Aorta (tissue), 5 donors: ENCODE measurements at regions not wholly inside any gene's neighbourhood (a gene's known extent, or its start where the extent isn't known, plus 50 kb on each side); places are given as distances from the start of the nearest gene placed in this dataset.

Source experiments
- ATAC-seq: fragments of 200-7000 bp; cut with Tn5 transposase; one replicate; pipeline ENCODE4 v1.9.1; 2022; ENCODE audit warnings: moderate library complexity; ENCODE audit not compliant: low FRiP score
- DNase-seq, 2 donors: peaks; one replicate each; pipeline ENCODE4 v3.0.0-alpha.2; 2020
- H3K27ac ChIP-seq, 2 donors: one replicate each; pipeline ENCODE4 v1.5.1; 2013; ENCODE audit warnings: low read length in 2 of 2, mild to moderate bottlenecking in 2 of 2, moderate library complexity in 2 of 2, control low read depth in 1 of 2, inconsistent platforms in 1 of 2, low read depth in 1 of 2
- H3K27me3 ChIP-seq, 2 donors: one replicate each; pipeline ENCODE4 v1.6.1; 2013; ENCODE audit warnings: control low read depth in 1 of 2, low read length in 1 of 2, mild to moderate bottlenecking in 1 of 2, moderate library complexity in 1 of 2; ENCODE audit not compliant: insufficient read depth in 2 of 2, control insufficient read depth in 1 of 2
- H3K36me3 ChIP-seq, 2 donors: one replicate each; pipeline ENCODE4 v1.6.1; 2013; ENCODE audit warnings: control low read depth in 1 of 2, low read length in 1 of 2, mild to moderate bottlenecking in 1 of 2; ENCODE audit not compliant: insufficient read depth in 2 of 2, control insufficient read depth in 1 of 2
- H3K4me1 ChIP-seq, 2 donors: one replicate each; pipeline ENCODE4 v1.6.1; 2013; ENCODE audit warnings: low read length in 2 of 2, control low read depth in 1 of 2, mild to moderate bottlenecking in 1 of 2, moderate library complexity in 1 of 2; ENCODE audit not compliant: insufficient read depth in 2 of 2, control insufficient read depth in 1 of 2
- H3K4me3 ChIP-seq, 2 donors: one replicate each; pipeline ENCODE4 v1.5.1; 2013; ENCODE audit warnings: low read length in 2 of 2, control low read depth in 1 of 2, mild to moderate bottlenecking in 1 of 2
- H3K9me3 ChIP-seq: one replicate; pipeline ENCODE4 v1.6.1; 2013; ENCODE audit warnings: mild to moderate bottlenecking, low read length; ENCODE audit not compliant: control insufficient read depth
- WGBS, 2 donors: extraction: QIAGEN DNeasy Blood & Tissue Kit; methylation state at CpG; one replicate each; pipeline ENCODE4 v1.1.7; 2013; 5-methylcytosine and 5-hydroxymethylcytosine counted together
- intact Hi-C, 2 donors: fragments of 100-400 bp; cut with DNase I; formaldehyde crosslinking; loops; one replicate each; pipeline versions ENCODE4 v1.14.2 to v1.15.0; 2022
- donor health status: healthy with polysubstance abuse.
- donor health status: Bipolar disorder and iron deficiency.
- donor health status: DM: no; HTN: no; CAD: no.
- donor health status: DM: no; HTN: no; CAD: no.
- donor health status: DM: yes; HTN: yes; CAD: no.

- Histone ChIP-seq H3K9me3 (peaks cover 3% of the 10 kb centered on the region), H3K27me3 (no peaks in the 10 kb centered on the region), H3K4me3 (no peak overlapping the region), H3K27ac (no peak overlapping the region), H3K36me3 (no peaks in the 10 kb centered on the region), H3K4me1 (no peaks in the 10 kb centered on the region)
- no peak for ATAC-seq
- no peak for DNase-seq
- 48 to 54% methylated on average over 4 of the region's 4 CpGs for WGBS, 2 donors
- intact Hi-C loops, result no loop called here
Observed at GRCh38 chr13:18961383-18962117, 220.1 kb downstream of the TUBA3C start.

- no peaks in the 10 kb centered on the region for H3K4me1 ChIP-seq
- no peaks in the 10 kb centered on the region for H3K36me3 ChIP-seq
- 60 to 62% methylated on average over 5 of the region's 5 CpGs for WGBS, 2 donors
- DNase-seq (no peak), ATAC-seq (no peak)
- intact Hi-C loops, result no loop called here
- no peak overlapping the region for H3K4me3 ChIP-seq
- peaks cover 3% of the 10 kb centered on the region for H3K9me3 ChIP-seq
- no peak overlapping the region for H3K27ac ChIP-seq
- no peaks in the 10 kb centered on the region for H3K27me3 ChIP-seq
Observed at GRCh38 chr13:18960637-18961227, 220.9 kb downstream of the TUBA3C start.

GRCh38 chr13:18959996-18960395 lies 221.6 kb downstream of the TUBA3C start:
- ATAC-seq (no peak), DNase-seq (no peak)
- Histone ChIP-seq H3K4me3 (no peak overlapping the region), H3K27me3 (no peaks in the 10 kb centered on the region), H3K9me3 (peaks cover 3% of the 10 kb centered on the region), H3K4me1 (no peaks in the 10 kb centered on the region), H3K27ac (no peak overlapping the region), H3K36me3 (no peaks in the 10 kb centered on the region)
- WGBS, 2 donors, result 77 to 82% methylated on average over 6 of the region's 6 CpGs
- intact Hi-C loops, result no loop called here

GRCh38 chr13:18959229-18959628 lies 222.4 kb downstream of the TUBA3C start:
- H3K4me1 ChIP-seq, result no peaks in the 10 kb centered on the region
- intact Hi-C loops, result no loop called here
- H3K9me3 ChIP-seq, result peaks cover 3% of the 10 kb centered on the region
- H3K36me3 ChIP-seq, result no peaks in the 10 kb centered on the region
- H3K4me3 ChIP-seq, result no peak overlapping the region
- WGBS, 2 donors, result 58 to 69% methylated on average over 2 of the region's 2 CpGs
- DNase-seq (no peak), ATAC-seq (no peak)
- no peaks in the 10 kb centered on the region for H3K27me3 ChIP-seq
- no peak overlapping the region for H3K27ac ChIP-seq

GRCh38 chr13:18956473-18957078 lies 225.0 kb downstream of the TUBA3C start:
- Histone ChIP-seq H3K27me3 (no peaks in the 10 kb centered on the region), H3K4me3 (no peak overlapping the region), H3K27ac (no peak overlapping the region), H3K9me3 (peaks cover 3% of the 10 kb centered on the region), H3K36me3 (no peaks in the 10 kb centered on the region), H3K4me1 (no peaks in the 10 kb centered on the region)
- DNase-seq (no peak), ATAC-seq (no peak)
- intact Hi-C loops, result no loop called here
- 71 to 73% methylated on average over 4 of the region's 4 CpGs for WGBS, 2 donors

- ATAC-seq (no peak), DNase-seq (peak; percentile 25 to 47)
- Histone ChIP-seq H3K36me3 (no peaks in the 10 kb centered on the region), H3K4me1 (no peaks in the 10 kb centered on the region), H3K27me3 (no peaks in the 10 kb centered on the region), H3K27ac (no peak overlapping the region), H3K4me3 (no peak overlapping the region), H3K9me3 (peaks cover 1% of the 10 kb centered on the region)
- 67 to 68% methylated on average over 5 of the region's 5 CpGs for WGBS, 2 donors
- intact Hi-C loops, result no loop called here
Observed at GRCh38 chr13:18954254-18954653, 227.4 kb downstream of the TUBA3C start.

- intact Hi-C loops, result no loop called here
- Histone ChIP-seq H3K4me1 (no peaks in the 10 kb centered on the region), H3K27ac (no peak overlapping the region), H3K9me3 (no peaks in the 10 kb centered on the region), H3K27me3 (no peaks in the 10 kb centered on the region), H3K4me3 (no peak overlapping the region), H3K36me3 (no peaks in the 10 kb centered on the region)
- DNase-seq, result peak in 1 of 2 donors; percentile 31
- ATAC-seq, result no peak
- WGBS, 2 donors, result 65 to 68% methylated on average over 8 of the region's 8 CpGs
Observed at GRCh38 chr13:18953139-18953930, 228.3 kb downstream of the TUBA3C start.

GRCh38 chr13:18952225-18953016 lies 229.2 kb downstream of the TUBA3C start:
- Histone ChIP-seq H3K36me3 (no peaks in the 10 kb centered on the region), H3K27ac (no peak overlapping the region), H3K27me3 (no peaks in the 10 kb centered on the region), H3K4me3 (no peak overlapping the region), H3K9me3 (no peaks in the 10 kb centered on the region), H3K4me1 (no peaks in the 10 kb centered on the region)
- DNase-seq, result peak; percentile 27 to 54
- intact Hi-C loops, result no loop called here
- ATAC-seq, result no peak
- WGBS, 2 donors, result 76 to 79% methylated on average over 18 of the region's 18 CpGs
